Mucosa of descending colon (tissue), 3 donors: ENCODE measurements at regions not wholly inside any gene's neighbourhood (a gene's known extent, or its start where the extent isn't known, plus 50 kb on each side); places are given as distances from the start of the nearest gene placed in this dataset.

Source experiments
- ATAC-seq: fragments of 200-7000 bp; cut with Tn5 transposase; one replicate; pipeline ENCODE4 v1.9.1; 2020; ENCODE audit warnings: mild to moderate bottlenecking, moderate library complexity
- DNase-seq, 3 donors: peaks; one replicate each; pipeline ENCODE4 v3.0.0-alpha.2; 2020
- H3K36me3 ChIP-seq: fragments of 200-600 bp; one replicate; pipeline ENCODE4 v1.8.0; 2021; ENCODE audit warnings: low read depth, mild to moderate bottlenecking
- H3K4me1 ChIP-seq: fragments of 200-600 bp; one replicate; pipeline ENCODE4 v1.8.0; 2021; ENCODE audit warnings: low read depth, mild to moderate bottlenecking
- H3K4me3 ChIP-seq: fragments of 200-600 bp; one replicate; pipeline ENCODE4 v1.8.0; 2021; ENCODE audit warnings: mild to moderate bottlenecking
- H3K9me3 ChIP-seq: fragments of 200-600 bp; one replicate; pipeline ENCODE4 v1.8.0; 2021; ENCODE audit warnings: mild to moderate bottlenecking
- intact Hi-C, 2 donors: fragments of 100-400 bp; cut with DNase I in 1 of 2; cut with micrococcal nuclease in 1 of 2; formaldehyde crosslinking; loops; one replicate each; pipeline versions ENCODE4 v1.11.0 to v1.11.1; 2022; cut with DNase I, micrococcal nuclease
- TF ChIP-seq, protein P1 (sequence below): fragments of 200-600 bp; IDR thresholded peaks from one replicate; pipeline ENCODE4 v1.8.0; 2022; ENCODE audit warnings: antibody characterized with exemption, mild to moderate bottlenecking
- donor health status: DM: no; HTN: no; CAD: no; lungs with moderate emphysema.
- donor health status: DM: no; HTN: no; CAD: no.
- donor health status: DM: no; HTN: yes; CAD: no.

DNA sequence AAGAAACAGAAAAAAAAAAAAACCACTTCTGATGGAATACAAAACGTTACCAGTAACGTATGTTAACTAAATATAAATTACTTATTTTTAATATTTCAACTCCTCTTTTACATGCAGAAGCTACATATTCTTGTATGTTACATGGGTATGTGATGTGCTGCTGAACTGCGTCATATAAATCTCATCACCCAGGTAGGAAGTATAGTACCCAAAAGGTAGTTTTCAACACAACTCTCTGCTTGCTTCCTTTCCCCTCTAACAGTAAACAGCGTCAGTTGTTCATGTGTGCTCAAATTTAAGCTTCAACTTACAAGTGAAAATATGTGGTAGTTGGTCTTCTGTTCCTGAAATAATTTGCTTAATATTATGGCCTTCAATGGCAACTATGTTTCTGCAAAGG, 250.0 kb upstream of the RBMY1B start:
- Histone ChIP-seq H3K9me3 (no peaks in the 10 kb centered on the region), H3K4me3 (no peak overlapping the region), H3K4me1 (no peaks in the 10 kb centered on the region), H3K36me3 (no peaks in the 10 kb centered on the region)
- TF ChIP-seq, protein P1, sequence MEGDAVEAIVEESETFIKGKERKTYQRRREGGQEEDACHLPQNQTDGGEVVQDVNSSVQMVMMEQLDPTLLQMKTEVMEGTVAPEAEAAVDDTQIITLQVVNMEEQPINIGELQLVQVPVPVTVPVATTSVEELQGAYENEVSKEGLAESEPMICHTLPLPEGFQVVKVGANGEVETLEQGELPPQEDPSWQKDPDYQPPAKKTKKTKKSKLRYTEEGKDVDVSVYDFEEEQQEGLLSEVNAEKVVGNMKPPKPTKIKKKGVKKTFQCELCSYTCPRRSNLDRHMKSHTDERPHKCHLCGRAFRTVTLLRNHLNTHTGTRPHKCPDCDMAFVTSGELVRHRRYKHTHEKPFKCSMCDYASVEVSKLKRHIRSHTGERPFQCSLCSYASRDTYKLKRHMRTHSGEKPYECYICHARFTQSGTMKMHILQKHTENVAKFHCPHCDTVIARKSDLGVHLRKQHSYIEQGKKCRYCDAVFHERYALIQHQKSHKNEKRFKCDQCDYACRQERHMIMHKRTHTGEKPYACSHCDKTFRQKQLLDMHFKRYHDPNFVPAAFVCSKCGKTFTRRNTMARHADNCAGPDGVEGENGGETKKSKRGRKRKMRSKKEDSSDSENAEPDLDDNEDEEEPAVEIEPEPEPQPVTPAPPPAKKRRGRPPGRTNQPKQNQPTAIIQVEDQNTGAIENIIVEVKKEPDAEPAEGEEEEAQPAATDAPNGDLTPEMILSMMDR = no peak
- intact Hi-C loops = no loop called here
- DNase-seq (no peak), ATAC-seq (no peak)

DNA sequence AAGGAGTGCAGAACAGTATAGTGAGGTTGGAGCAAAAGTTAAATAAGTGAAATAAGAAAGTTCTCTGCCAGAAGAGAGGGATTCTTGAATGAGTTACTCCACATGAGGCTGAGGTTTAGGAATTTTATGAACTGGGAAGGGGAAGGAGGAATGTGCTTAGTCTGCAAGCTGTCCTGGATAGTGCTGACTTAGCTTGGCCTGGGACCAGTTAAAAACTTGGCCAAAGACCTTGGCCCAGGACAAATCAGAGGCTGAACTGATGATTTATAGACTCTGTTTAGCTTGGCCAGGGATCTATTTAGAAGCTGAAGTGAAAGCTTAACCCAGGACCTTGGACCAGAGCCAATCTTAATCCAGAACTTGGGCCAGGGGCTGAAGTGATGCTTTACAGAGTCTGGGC, 244.4 kb upstream of the RBMY1B start:
- intact Hi-C loops = no loop called here
- TF ChIP-seq, protein P1 = no peak
- DNase-seq = no peak
- ATAC-seq = no peak
- H3K4me1 ChIP-seq = no peaks in the 10 kb centered on the region
- no peaks in the 10 kb centered on the region for H3K9me3 ChIP-seq
- H3K4me3 ChIP-seq = no peak overlapping the region
- H3K36me3 ChIP-seq = no peaks in the 10 kb centered on the region

DNA sequence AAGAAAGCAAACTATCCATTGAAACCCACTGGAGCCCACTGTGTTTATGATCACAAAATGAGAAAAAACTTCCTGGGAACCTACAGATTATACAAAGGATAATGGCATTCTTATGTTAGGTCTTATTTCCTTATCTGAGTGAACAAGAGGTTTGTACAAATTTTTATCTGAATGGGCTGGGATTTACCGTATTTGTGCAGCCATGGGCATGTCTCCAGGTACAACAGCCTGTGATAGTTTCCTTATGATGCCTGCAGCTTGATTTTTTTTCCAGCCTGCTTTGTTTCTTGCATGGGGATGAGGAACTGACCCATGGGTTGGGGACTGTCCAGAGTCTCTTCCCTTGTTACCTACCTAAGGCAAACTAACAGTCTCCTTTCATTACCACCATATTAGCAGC, 244.0 kb upstream of the RBMY1B start:
- Histone ChIP-seq H3K4me3 (no peak overlapping the region), H3K4me1 (no peaks in the 10 kb centered on the region), H3K9me3 (no peaks in the 10 kb centered on the region), H3K36me3 (no peaks in the 10 kb centered on the region)
- DNase-seq (no peak), ATAC-seq (no peak)
- intact Hi-C loops = no loop called here
- TF ChIP-seq, protein P1 = no peak

DNA sequence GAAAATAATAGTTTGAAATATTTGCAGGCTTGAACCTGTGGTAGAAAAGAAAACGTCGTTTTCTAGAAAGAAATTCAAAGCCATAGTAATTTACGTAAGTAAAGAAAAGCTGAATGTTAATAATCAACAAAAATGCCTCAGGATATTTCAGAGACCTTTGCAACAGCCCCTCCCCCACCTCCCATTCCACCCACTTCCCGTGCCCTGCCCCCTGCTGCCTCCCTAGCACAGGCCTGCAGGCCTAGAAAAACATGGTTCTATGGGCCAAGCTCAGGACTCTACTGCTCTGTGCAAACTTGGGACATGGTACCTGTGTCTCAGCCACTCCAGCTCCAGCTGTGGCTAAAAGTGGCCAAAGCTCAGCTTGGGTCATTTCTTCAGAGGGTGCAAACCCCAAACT, 223.4 kb upstream of the RBMY1B start:
- intact Hi-C loops = no loop called here
- ATAC-seq (no peak), DNase-seq (no peak)
- Histone ChIP-seq H3K4me1 (no peaks in the 10 kb centered on the region), H3K36me3 (no peaks in the 10 kb centered on the region), H3K9me3 (no peaks in the 10 kb centered on the region), H3K4me3 (no peak overlapping the region)
- TF ChIP-seq, protein P1 = no peak

DNA sequence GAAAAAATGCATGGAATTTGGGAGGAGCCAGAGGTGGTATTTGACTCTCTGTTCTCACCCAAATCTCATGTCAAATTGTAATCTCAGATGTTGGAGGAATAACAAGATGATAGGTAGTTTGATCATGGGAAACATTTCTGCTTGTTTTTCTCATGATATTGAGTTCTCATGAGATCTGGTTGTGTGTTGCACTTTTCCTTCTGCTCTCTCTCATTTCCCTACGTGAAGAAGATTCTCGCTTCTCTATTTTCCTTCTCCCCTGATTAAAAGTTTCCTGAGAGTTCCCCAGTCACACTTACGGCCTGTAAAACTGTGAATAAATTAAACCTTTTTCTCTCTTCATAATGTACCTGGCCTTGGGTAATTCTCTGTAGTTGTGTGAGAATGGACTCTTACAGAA, 222.2 kb upstream of the RBMY1B start:
- no peak for ATAC-seq
- no peak for DNase-seq
- no peaks in the 10 kb centered on the region for H3K36me3 ChIP-seq
- no peaks in the 10 kb centered on the region for H3K4me1 ChIP-seq
- no peak overlapping the region for H3K4me3 ChIP-seq
- intact Hi-C loops = no loop called here
- no peaks in the 10 kb centered on the region for H3K9me3 ChIP-seq
- TF ChIP-seq, protein P1 = no peak

DNA sequence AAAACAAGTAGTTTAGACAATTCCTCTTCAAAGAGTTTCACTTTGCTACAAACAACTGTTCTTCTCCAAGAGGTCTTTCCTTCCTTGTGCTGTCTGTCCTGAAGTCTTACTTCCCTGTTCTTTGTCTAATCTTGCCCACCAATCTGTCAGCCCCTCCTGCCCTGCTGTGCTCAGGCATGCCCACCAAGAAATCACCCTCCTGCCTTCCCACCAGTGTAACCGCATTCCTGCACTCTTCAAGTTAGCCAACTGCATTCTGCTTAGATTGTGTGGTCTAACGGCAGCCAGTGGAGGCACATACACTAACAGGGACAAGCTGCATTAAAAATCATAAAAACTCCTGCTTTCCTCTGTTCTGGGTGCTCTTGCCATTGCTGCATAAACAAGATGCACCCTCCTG, 215.9 kb upstream of the RBMY1B start:
- Histone ChIP-seq H3K4me3 (no peak overlapping the region), H3K36me3 (no peaks in the 10 kb centered on the region), H3K4me1 (no peaks in the 10 kb centered on the region), H3K9me3 (no peaks in the 10 kb centered on the region)
- TF ChIP-seq, protein P1 = no peak
- intact Hi-C loops = no loop called here
- ATAC-seq (no peak), DNase-seq (no peak)
